HG03469 (cell line): ENCODE measurements at regions not wholly inside any gene's neighbourhood (a gene's known extent, or its start where the extent isn't known, plus 50 kb on each side); places are given as distances from the start of the nearest gene placed in this dataset.

ENCODE experiments used
- ATAC-seq: cut with Tn5 transposase; IDR thresholded peaks from one replicate; pipeline ENCODE4 v1.9.1; 2021; ENCODE audit warnings: mild to moderate bottlenecking, moderate library complexity, moderate number of reproducible peaks; ENCODE audit not compliant: unreplicated experiment

DNA sequence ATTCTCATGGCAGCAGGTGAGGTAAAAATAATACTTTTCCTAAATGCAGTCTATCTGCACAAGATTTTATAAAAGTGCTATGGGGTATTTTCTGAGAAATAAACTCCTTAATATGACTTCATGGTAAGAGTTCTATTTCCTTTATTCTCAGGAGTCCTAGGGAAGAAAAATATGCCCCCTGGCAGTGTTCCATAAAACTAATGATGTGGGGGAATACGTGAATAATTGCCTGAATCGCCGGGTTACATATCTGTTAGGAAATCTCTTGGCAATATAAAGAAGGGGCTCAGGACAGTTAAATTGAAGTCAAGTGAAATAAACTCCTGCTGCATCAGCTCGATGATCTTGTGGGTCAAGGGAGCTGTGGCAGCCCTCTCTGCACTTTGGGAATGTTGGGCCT, 229.7 kb downstream of the MAFB start:
- ATAC-seq = no peak

DNA sequence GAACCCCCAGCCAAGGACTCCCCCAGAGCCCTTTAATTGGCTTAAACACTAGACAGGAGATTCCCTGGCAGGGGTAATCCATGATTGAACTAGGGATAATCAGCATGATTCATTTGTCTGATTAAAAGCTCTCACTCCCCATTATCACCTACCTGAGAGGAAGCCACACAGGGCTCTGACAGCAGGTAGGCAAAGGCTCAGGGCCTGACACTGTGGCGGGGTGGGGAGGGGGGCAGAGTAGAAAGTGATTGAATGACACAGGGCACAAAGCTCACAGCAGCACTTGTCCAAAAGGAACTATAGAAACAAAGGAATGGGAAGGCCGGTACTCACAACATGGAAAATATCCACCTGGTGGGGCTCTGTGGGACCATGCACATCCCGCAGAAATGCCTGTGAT, 231.6 kb downstream of the MAFB start:
- ATAC-seq = no peak

GRCh38 chr20:40452758-40453157, 236.3 kb downstream of the MAFB start:
- no peak for ATAC-seq

GRCh38 chr20:40451552-40451951, 237.5 kb downstream of the MAFB start:
- no peak for ATAC-seq

- ATAC-seq = no peak
Measured at GRCh38 chr20:40449974-40450616, 238.9 kb downstream of the MAFB start.

DNA sequence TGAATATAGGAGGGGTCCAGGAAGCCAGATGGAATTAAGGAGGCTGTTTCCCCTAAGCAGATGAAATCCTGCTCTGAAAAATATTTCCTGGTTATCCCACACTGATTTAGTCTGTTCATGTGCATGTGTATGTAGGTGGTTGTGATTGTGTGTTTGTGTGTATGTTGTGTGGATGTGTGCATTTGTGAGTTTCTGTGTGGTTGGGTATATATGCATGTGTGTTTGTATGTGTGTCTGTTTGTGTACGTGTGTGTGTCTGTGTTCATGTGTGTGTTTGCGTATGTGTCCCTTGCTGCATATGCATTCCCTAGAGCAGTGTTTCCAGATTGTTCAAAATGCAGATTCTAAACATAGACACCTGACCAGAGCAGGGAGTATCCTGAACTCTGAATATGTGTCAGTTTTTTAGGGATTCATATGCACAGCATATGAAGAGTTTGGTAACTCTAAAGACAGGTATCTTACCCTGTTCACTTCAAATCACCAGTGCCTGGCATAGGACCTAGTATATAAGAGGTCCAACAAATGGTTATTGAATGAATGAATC, 239.8 kb downstream of the MAFB start:
- ATAC-seq = no peak

DNA sequence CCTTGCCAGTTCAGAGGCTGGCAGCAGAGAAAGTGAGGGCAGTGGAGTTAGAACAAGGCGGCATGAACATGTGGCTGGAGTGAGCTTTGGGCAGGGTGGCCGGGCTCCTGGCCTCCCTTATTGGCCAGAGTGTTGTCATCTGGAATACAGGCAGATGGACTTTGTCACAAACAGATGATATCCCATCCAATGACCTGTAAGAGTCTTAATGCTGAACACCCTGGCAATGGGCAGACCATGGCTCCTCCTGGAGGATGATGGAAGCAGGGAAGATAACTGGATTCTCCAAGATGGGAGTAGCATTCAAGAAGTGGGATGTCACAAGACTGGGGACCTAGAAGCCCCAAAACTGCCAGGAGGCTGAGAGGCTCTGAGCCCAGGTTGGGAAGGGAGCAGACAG, 242.1 kb downstream of the MAFB start:
- ATAC-seq = no peak

GRCh38 chr20:40444516-40444915, 244.5 kb downstream of the MAFB start:
- ATAC-seq = no peak

- ATAC-seq = no peak
Measured at GRCh38 chr20:40443753-40444152, 245.3 kb downstream of the MAFB start.

GRCh38 chr20:40442181-40442963, 246.7 kb downstream of the MAFB start:
- no peak for ATAC-seq

- no peak for ATAC-seq
Measured at GRCh38 chr20:40441771-40442170, 247.3 kb downstream of the MAFB start.

DNA sequence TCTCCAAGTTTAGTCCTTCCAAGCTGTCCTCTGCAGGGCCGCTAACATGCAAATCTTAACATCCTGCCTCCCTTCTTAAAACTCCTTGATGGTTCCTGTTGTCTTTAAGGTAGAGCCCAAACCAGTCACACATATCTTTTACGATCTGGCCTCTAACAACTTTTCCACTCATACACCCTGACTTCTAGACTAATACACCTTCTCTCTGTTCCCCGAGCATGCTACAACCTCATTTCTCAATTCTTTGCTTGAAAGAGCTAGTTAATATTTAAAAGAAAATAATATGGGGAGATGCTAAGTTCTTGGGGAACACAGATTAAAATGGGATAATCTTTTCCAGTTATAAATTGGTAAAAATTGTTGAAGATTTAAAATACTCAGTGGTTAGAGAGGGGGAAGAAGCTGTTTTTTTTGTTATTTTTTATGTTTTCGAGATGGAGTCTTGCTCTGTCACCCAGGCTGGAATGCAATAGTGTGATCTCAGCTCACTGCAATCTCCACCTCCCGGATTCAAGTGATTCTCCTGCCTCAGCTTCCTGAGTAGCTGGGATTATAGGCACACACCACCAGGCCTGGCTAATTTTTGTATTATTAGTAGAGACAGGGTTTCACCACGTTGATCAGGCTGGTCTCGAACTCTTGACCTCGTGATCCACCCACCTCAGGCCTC, 250.7 kb downstream of the MAFB start:
- ATAC-seq = no peak

- ATAC-seq = no peak
Measured at GRCh38 chr20:40436011-40436410, 253.0 kb downstream of the MAFB start.

- ATAC-seq = no peak
Measured at GRCh38 chr20:40435146-40435895, 253.7 kb downstream of the MAFB start.

DNA sequence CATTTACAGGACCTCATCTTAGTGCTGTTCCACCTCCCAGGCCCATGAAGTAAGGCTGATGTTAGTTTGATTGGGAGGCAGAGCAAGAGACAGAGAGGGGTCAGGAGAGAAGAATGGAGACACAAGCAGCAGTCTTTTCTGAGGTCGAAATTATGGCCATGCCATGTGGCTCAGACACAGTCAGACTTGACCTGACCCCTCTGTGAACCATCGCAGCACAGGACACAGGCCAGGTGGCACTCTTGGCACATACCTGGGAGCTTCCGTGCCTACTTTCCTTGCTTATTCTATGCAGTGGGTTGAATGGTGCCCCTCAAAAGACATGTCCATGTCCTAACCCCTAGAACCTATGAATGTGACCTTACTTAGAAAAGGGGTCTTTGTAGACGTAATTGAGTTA, 254.9 kb downstream of the MAFB start:
- no peak for ATAC-seq

DNA sequence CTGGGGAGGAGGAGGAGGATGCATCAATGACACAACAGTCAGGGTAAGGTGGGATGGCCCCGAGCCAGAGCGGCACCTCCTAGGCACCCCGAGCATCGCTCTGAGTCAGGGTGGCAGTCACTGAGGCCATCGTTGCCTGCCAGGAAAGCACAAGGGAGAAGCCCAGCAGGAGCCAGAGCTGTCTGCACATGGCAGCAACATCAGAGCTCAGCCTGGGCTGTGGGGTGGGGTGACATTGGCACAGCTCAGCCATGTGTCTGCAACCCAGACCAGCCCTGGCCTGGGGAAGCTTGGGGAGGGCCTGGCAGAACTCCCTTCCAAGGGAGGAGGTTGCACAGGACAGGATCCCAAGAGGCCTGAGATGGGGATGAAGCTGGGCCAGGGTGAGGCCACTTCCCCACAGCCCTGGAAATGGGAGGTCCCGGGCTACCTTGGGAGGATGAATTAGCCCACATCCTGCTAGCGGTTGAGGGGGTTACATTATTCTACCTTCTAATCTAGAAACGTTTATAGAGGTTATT, 255.6 kb downstream of the MAFB start:
- no peak for ATAC-seq

GRCh38 chr20:40431611-40432010, 257.4 kb downstream of the MAFB start:
- no peak for ATAC-seq

DNA sequence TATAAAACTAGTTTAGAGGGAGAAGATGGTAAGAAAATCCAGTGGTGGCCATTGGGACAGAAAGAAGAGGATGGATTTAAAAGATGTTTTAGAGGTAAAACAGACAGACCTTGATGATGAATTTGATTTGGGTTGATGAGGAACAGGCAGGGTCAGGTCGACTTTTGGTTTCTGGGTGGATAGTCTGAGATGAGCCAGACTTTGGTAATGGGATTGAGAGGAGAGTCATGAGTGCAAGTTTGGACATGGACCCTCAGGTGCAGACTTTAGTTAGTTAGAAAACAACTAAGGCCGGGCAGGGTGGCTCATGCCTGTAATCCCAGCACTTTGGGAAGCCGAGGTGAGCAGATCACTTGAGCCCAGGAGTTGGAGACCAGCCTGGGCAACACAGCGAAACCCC, 257.9 kb downstream of the MAFB start:
- no peak for ATAC-seq

- ATAC-seq = no peak
Measured at GRCh38 chr20:40427026-40427425, 262.0 kb downstream of the MAFB start.

DNA sequence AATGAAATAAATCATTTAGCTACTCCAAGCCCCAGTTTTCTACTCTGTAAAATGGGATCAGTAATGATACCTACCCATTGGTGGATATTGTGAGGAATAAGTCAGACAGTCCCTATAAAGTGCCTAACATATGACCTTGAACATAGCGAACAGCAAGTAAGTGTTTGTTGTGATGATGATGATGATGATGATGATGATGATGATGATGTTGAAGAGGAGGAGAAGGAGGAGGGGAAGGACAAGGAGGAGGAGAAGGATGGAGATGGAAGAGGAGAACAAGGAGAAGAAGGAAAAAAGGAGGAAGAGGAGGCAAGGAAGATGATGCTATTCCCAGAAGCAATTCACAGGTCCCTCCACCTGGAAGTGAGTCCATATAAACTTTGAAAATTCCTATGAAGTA, 264.3 kb downstream of the MAFB start:
- ATAC-seq = no peak

DNA sequence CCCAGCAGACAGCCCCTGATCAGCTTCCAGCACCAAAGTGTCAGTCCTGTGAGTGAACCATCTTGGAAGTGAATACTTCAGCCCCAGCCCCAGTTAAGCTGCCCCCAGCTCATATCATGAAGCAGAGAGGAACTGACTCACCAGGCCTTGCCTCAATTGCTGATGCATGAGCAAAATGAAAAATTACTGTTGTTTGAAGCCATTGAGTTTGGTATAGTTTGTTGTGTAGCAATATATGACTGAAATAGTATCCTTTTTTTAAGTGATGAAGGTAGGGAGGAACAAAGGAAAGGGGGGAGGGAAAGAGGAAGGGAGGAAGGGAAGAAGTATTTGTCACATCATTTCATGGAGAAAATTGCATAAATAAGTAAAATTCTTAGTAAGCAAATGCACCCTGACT, 266.4 kb downstream of the MAFB start:
- ATAC-seq = no peak
